GM19240 (cell line): ENCODE measurements at regions not wholly inside any gene's neighbourhood (a gene's known extent, or its start where the extent isn't known, plus 50 kb on each side); places are given as distances from the start of the nearest gene placed in this dataset.

ENCODE experiments used
- DNase-seq: peaks from one replicate; pipeline ENCODE4 v3.0.0; 2011; ENCODE audit warnings: low spot score; ENCODE audit not compliant: insufficient read length

DNA sequence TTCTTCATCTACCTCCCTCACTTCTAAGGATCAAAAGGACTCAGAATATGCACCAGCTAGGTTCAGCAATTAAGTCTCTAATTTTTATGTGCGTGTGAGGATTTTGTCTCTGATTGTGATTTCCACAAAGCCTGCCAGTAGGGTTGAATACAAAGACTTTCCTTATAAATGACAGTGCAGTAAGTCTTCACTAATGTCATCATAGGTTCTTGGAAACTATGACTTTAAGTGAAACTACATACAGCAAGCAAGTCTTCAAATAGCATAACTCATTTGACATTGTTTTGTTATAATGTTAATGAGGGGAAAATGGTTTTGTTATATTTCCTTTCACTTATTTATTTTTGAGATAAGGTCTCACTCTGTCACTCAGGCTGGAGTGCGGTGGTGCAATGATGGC lies 526.3 kb upstream of the DCC start:
- DNase-seq: no peak

DNA sequence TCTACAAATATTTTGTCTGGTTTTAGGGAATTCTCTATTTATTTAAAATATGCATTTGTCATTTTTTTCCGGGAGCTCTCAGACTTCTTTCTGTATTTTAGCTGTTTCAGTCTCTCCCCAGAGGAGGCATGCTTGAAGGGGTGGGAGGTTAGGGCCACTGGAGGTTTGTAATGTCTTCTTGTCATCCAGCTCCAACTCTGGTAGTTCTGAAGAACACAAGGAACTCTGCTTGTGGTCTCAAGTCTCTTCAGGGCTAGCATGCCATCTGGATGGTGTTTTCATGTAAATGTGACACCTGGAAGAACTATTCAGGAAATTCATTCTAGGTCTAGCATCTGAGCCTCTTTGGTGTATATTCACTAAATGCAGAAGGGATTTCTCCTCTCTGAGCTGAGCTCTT lies 518.4 kb upstream of the DCC start:
- DNase-seq: no peak

DNA sequence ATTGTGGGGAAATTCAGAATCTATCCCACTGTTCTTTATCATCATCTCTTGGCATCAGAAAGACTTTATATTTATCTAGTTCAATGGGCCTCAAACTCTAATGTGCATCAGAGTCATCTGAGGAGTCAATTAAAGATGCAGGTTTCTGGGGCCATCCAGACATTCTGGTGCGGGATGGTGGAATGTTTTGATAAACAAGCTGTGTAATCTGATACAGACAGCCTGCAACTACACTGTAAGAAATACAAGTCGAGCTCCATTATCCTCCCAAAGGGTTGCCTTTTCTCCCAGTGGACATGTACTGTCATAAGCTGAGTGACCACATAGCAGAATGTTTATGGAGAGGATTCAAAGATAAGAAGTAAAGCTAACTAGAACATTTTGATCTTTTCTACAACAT lies 515.3 kb upstream of the DCC start:
- no peak for DNase-seq

DNA sequence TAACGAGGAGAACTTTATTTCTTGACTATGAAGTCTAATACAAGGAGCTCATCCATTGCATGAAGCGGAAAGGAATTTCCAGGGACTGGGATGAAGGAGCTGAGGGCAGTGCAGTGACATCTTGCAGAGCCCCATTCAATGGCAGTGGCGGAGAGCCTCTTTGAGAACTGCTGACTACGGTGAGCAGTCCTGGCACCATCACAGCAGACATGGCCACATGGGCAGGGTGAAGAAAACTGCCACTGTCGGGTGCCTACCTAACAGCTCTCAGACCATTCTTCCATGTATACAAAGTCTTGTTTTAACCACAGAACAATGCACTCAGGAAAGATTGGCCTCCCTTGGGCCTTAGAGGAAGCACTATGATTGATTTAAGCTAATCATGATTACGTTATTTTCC lies 506.1 kb upstream of the DCC start:
- DNase-seq: no peak

DNA sequence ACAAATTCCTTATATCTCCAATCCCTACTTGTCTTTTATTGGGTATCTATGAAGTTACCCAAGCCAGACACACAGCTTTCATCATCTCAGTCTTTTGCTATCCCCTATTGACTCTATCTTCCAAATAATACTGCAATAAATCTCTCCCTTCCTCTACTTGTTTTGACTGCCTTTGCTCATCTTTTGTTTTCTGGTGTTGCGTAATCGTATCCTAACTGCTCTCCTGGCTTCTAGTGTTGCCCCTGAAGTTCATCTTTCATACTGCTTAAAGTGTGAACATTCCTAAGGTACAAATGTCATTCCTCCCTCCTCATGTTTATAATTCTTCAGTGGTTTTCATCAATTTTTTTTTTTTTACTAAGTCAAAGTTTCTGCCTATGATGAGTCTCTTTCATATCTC lies 491.3 kb upstream of the DCC start:
- no peak for DNase-seq

DNA sequence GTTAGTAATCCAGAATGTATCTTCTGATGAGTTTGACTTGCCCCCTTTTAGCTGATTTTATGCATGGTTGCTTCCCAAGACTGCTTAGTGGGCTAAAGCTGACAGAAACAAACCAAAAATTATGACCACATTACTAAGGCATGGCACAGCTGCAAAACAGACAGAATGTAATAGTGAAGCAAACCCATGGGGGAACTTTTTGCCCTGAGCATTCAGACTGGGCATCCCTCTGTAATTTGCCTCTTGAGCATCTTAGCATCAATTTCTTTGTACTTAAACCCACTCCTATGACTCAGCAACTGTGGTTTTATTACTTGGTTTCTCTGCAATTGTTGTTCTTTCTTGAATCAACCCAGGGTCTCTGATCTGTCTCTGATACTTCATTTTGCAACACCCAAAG lies 487.3 kb upstream of the DCC start:
- DNase-seq: no peak

DNA sequence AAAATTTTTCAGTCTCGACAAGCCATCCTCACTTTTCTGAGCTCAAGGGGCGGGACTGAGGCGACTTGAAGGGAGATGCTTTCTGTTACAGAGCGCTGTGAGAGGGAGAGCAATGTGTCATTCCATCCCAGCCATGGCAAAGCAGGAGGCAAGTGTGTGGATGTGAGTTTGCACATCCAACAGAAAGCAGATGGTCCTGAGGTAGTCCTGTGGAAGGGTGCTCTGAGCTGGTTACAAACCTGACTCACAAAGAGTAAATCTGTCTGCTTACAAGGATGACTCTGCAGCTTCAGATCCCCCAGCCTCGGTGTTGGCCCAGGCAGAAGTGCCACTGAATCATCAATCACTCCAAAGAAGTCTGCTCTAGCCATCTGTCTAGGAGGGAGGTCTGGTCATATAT lies 482.0 kb upstream of the DCC start:
- no peak for DNase-seq

DNA sequence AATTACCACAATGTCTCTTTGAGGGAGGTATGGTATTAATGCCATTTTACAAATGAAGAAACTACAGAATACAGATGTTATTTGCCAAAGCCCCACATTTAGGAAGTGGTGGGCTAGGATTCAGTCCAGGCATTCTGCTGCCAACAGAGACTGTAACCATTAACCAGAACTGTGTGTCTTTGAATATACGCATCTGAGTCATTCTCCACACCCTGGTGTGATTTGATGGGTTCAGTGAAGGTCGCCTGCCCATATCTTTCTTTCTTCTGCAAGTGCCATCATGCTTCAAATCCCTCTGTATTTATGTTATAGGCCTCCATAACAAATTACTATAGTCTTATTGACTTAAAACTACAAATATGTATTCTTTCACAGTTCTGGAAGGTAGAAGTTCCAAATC lies 479.0 kb upstream of the DCC start:
- DNase-seq: no peak

DNA sequence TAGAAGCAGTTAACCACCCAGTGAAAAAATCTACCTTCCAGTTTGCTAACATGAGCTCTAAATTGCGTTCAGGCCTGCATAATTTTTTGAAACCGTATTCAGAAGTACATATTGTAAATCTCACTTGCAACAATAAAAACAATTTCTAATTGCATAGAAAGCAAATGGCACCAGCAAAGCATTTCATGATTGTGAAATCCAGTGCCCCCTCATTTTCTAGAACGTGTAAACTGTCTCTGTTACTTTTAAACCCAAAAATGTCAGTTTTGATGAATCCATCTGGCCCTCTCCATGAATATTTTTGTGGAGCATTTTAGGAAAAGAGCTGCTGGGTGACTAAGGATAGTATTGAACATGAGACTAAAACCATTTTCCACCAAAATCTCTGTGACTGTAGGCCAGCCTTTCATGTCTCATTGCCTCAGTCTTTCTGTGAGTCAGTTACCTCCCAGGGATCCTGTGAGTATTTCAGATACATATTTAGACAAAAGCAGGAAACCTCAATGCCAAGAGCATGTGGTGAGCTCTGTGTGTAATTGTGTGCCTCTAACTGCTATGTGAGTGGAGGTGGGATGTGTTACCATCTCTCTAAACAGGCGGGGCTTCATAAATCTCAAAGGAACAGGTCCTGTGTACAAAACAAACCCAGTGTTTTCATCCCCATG lies 477.8 kb upstream of the DCC start:
- DNase-seq: no peak

DNA sequence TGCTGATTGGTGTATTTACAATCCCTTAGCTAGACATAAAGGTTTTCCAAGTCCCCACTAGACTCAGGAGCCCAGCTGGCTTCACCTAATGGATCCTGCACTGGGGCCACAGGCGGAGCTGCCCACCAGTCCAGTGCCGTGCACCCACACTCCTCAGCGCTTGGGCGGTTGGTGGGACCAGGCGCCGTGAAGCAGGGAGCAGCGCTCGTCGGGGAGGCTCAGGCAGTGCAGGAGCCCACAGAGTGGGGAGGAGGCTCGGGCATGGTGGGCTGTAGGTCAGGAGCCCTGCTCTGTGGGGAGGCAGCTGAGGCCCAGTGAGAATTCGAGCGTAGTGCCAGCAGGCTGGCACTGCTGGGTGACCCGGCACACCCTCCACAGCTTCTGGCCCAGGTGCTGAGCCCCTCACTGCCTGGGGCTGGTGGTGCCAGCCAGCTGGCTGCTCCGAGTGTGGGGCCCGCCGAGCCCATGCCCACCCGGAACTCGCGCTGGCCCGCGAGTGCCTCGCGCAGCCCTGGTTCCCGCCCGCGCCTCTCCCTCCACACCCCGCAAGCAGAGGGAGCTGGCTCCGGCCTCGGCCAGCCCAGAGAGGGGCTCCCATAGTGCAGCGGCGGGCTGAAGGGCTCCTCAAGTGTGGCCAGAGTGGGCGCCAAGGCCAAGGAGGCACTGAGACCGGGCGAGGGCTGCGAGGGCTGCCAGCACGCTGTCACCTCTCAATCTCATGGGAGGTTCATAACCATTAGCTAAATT lies 475.6 kb upstream of the DCC start:
- no peak for DNase-seq

DNA sequence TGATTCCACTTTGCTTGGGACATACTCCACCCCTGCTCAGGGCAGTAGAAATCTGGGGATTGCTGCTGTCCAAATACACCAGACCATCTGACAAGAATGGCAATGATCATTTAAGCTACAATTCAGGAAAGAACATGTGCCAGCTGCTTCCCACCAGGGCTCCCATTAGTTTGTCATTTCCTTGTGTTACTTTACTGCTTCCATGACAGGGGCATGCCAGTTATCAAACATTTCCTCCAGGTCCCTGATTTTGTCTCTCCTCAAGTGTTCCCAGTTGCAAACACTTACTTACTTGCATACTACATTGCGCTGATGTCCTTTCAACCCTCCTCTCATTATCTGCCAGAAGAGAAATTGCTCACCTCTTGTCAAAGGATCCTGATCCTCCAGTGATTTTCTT lies 474.5 kb upstream of the DCC start:
- DNase-seq: no peak

DNA sequence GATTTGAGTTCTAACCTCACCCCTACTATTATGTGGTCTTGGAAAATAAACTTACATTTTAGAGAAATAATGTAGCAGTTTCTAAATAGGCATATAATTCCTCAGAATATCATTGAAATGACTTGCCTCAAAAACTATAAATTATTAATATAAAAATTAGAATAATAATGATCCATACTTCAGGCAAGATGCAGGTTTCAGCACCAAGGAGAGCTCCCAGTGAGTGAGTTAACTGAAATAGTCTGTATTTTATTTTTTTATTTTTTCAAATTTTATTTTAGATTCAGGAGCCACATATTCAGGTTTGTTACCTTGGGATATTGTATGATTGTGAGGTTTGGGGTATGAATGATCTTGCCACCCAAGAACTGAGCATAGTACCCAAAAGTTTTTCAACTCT lies 472.2 kb upstream of the DCC start:
- peak; percentile 5 for DNase-seq

DNA sequence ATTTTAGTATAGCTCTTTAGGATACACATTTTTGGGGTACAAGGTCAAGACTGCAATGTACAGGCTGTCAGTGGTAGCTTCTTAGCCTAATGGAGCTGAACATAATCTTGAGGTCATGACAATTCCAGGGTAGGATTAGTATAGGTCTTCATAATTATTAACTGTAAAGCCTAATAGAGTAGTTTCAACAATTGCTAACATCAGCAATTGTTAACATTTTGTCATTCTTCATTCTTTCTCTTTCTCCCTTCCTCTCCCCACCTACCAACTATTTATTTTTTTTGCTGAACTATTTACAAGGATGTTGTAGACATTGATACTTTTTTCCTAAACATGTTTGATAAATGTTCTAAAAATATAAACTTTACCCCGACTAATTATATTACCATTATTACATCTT lies 461.3 kb upstream of the DCC start:
- DNase-seq: no peak

DNA sequence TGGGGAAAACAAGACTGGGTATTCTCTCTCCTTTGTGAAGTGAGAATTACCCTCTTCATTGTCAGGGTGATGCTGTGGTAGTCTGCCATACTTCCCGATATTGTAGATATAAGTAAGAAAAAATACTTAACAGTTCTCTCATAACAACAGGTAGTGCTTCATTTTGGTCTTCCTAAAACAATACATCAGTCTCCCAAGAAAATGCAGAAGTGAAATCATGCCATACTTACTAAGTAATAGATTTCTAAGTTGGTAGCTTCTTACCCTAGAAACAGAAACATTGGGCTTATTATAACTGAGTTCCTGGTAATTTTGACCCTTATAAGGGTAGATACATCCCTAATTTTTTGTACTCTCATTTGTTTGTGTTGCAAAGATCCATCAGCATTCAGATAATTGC lies 460.7 kb upstream of the DCC start:
- DNase-seq: no peak

DNA sequence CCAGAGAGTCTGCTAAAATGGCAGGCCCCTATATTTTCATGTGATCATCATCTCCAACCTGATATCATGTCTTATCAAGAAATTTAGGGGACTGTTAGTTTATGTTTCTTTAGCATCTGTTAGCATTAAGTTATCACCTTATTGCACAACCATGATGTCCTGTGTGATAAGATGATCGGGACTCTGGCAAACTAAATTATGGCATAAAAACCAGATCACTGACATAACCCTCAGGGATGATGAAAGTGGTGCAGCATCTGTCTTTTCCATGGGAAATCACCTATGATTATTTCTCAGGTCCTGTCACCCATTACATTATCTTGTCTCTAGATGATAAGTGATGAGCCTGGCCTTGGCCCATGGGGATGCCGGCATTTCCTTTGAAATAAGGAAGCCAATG lies 458.6 kb upstream of the DCC start:
- DNase-seq: no peak

DNA sequence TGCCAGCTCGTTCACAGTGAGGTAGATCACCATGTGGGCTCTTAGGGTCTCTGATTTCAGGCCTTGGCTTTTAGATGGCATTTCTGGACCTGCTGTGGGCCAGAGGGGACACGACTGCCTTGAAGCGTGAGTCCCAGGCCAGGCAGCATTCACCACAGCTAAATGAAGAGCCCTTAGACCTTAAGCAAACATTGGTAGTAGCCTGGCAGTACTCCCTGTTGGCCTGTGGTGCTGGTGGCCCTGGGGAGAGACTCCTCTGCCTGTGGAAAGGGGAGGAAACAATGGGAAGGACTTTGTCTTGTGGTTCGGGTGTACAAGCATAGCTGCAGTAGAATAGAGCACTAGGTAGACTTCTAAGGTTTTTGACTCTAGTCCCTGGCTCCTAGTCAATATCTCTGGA lies 456.0 kb upstream of the DCC start:
- no peak for DNase-seq

DNA sequence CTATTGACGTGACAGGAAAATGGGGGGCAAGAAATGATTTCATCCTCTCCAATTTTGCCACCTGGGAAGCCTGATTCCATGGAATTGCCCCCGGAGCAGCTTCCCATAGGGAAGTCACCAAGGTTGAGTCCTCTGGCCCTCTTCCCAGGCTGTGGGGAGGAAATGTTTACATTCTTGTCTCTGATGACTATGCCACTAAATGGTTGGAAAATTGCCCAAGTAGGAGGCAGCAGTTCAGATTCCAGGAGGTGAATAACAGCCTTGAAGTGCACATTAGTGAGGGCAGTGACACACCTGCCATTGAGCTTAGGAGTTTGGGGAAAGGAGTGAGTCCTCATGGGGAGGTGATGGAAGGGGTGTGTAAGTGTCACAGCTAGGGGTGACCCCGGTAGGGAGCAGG lies 449.2 kb upstream of the DCC start:
- no peak for DNase-seq

DNA sequence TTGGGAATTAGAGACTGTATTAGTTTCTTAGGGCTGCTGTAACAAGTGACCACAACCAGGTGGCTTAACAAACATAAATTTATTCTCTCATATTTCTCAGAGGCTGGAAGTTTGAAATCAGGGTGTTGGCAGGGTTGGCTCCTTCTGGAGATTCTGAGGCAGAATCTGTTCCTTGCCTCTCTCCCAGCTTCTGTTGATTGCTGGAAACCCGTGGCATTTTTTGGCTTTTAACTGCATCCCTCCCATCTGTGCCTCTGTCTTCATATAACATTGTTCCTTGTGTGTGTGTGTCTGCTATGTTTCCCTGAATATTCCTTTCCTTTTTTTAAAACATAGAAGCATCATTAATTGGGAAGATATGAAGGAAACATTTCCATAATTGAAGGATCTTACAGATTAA lies 448.1 kb upstream of the DCC start:
- DNase-seq: no peak

DNA sequence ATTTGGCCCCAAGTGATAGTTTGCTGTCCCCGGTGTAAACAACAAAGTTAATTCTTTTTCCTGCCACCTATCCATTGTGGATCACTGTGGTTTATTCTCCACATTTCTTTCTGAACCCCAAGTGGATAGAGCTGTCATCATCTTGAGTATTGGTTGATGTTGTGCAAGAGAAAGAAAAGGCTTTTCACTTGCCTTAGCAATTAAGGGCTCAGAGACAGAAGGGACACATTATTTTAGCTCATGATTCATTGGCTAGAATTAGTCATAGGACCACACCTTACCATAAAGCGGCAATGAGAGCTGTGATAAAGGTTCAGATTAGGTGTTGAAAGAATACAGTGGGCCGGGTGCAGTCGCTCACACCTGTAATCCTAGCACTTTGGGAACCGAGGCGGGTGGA lies 442.1 kb upstream of the DCC start:
- no peak for DNase-seq

DNA sequence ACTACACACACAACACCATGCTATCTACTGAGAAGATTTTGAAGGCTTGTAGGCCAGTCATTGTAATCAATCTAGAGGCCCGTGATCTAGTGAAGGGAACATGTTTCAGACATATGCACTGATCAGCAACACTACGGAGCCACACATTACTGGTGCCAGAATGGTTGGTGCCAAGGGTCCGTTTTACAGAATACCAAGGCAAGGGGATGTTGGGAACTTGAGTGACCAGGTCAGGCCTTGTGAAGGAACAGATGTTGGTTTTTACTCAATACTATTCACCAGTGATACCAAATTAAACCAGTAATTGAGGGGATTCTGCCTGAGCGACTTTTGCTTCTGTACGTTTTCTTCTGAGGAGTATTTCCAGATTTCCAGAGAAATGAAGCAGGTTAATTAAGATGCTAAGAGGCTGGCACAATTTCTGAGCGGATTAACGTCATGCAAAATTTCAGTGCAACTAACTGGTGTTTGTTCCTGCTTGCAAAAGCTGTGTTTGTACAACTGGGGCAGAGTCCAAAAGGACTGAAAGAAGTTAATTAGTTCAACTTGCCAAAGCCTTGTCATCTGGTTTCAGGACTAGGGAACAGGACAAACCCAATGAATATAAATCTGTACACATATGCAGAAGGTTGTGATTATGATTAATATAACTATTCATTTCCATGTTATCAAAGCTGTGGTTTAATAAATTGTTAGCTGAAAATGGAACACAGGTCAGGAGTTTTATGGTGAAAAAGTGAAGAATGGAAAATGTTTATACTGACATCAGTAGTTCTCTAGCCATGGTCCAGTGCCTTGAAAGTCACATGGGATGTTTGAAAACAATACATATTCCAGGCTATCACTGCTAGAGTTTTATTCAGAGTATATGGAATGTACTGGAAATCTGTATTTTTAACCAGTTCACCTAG lies 432.1 kb upstream of the DCC start:
- no peak for DNase-seq

DNA sequence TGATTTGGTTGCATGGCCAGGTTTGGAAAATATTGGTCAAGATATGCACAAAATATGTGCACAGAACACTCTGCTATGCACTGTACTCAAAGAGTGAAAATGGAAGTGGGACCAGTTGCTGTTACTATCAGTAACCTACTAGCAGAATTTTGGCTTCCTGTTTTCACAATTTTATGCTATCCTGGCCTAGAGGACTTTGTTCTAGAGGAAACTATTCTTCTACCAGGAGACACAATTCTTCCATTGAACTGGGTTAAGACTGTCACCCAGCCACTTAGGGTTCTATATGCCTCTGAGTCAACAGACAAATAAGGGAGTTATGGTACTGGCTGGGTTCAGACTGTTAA lies 431.4 kb upstream of the DCC start:
- no peak for DNase-seq

DNA sequence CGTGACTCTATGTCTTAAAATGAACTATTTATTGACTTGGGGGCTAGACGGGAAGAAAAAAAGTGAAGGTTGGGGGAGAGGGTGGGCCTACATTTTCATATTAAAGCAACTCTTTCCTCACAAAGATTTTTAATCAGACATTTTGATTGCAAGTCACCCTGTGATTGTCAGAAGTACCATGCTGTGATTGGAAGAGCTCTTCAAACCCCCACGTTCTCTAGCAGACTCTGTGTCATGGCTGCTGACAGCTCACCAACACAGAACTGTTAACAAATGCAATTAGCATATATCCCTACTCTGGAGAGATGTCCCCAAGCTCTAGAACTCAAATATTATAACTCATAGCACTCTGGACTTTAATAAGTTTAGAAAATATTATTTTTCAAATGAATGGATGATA lies 428.4 kb upstream of the DCC start:
- no peak for DNase-seq

DNA sequence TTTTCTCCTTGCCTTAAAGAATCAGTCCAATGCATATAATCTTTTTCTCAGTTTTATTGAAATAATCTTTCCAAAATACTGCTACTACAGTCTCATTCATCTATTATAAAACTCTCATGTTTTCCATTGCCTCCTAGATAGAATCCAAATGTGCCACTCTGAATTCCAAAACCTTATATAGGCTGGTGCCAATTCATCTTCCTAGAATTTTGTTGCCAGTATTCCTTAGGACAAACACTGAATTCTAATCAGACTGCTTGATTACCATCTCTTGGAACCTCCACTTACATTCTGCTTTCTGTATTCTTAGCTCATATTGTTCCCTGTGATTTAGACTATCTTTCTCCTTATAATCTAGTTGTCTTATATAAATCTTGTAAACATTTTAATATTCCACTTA lies 427.6 kb upstream of the DCC start:
- no peak for DNase-seq
